SK-N-SH treated with all-trans-retinoic acid at 6 μM for 48 hours (cell line): ENCODE measurements at regions not wholly inside any gene's neighbourhood (a gene's known extent, or its start where the extent isn't known, plus 50 kb on each side); places are given as distances from the start of the nearest gene placed in this dataset.
A peak's percentile ranks its signal among the peaks of the same experiment; 100 is the strongest.
"Not testable (repeated sequence)": the region's sequence is repeated elsewhere in the genome, so short reads cannot be mapped to it uniquely, and the experiment has no call there.

Experiments
- ATAC-seq: fragments of 200-7000 bp; cut with Tn5 transposase; 3 replicates; pipeline ENCODE4 v1.9.1; 2020; ENCODE audit warnings: mild to moderate bottlenecking, moderate library complexity
- BACH2 ChIP-seq: fragments of 250-450 bp; sonication (Bioruptor Pico); IDR thresholded peaks from 2 replicates; pipeline ENCODE4 v1.9.0; 2021; ENCODE audit warnings: mild to moderate bottlenecking, borderline replicate concordance
- CSDC2 ChIP-seq: fragments of 250-450 bp; sonication (Bioruptor Pico); IDR thresholded peaks from 2 replicates; pipeline ENCODE4 v1.5.0; 2020; ENCODE audit warnings: mild to moderate bottlenecking, moderate library complexity
- ESRRG ChIP-seq: fragments of 250-450 bp; sonication (Bioruptor Pico); IDR thresholded peaks from 2 replicates; pipeline ENCODE4 v1.6.1; 2021; ENCODE audit warnings: mild to moderate bottlenecking
- GLIS3 ChIP-seq: fragments of 250-450 bp; sonication (Bioruptor Pico); IDR thresholded peaks from 2 replicates; pipeline ENCODE4 v1.5.0; 2020; ENCODE audit warnings: mild to moderate bottlenecking, moderate library complexity
- ISL1 ChIP-seq: fragments of 250-450 bp; sonication (Bioruptor Pico); IDR thresholded peaks from 2 replicates; pipeline ENCODE4 v2.1.2; 2022; ENCODE audit warnings: mild to moderate bottlenecking, moderate library complexity
- RARB ChIP-seq: fragments of 250-450 bp; sonication (Bioruptor Pico); IDR thresholded peaks from 2 replicates; pipeline ENCODE4 v1.8.0; 2021; ENCODE audit warnings: mild to moderate bottlenecking, moderate library complexity
- TCF4 ChIP-seq: fragments of 250-450 bp; sonication (Bioruptor Pico); IDR thresholded peaks from 2 replicates; pipeline ENCODE4 v1.8.0; 2021; ENCODE audit warnings: mild to moderate bottlenecking, moderate library complexity, borderline replicate concordance
- TOX ChIP-seq: fragments of 250-450 bp; sonication (Bioruptor Pico); IDR thresholded peaks from 2 replicates; pipeline ENCODE4 v1.8.0; 2021; ENCODE audit warnings: mild to moderate bottlenecking, moderate library complexity, borderline replicate concordance
- ZNF565 ChIP-seq: fragments of 450-650 bp; formaldehyde crosslinking; conservative IDR thresholded peaks from 2 replicates; pipeline ENCODE4 v1.5.0; 2020; ENCODE audit warnings: low read depth, mild to moderate bottlenecking, moderate library complexity
- ZNF70 ChIP-seq: fragments of 450-650 bp; formaldehyde crosslinking; IDR thresholded peaks from 2 replicates; pipeline ENCODE4 v1.5.0; 2020; ENCODE audit warnings: mild to moderate bottlenecking, moderate library complexity
- TF ChIP-seq, protein P1 (sequence below): fragments of 250-450 bp; sonication (Bioruptor Pico); IDR thresholded peaks from 2 replicates; pipeline ENCODE4 v1.5.0; 2020; ENCODE audit warnings: mild to moderate bottlenecking, moderate library complexity
- TF ChIP-seq, protein P2 (sequence below): fragments of 250-450 bp; sonication (Bioruptor Pico); IDR thresholded peaks from 2 replicates; pipeline ENCODE4 v1.8.0; 2021; ENCODE audit warnings: low read depth, mild to moderate bottlenecking, moderate library complexity, borderline replicate concordance
- TF ChIP-seq, protein P3 (sequence below): fragments of 250-450 bp; sonication (Bioruptor Pico); IDR thresholded peaks from 2 replicates; pipeline ENCODE4 v1.8.0; 2020; ENCODE audit warnings: mild to moderate bottlenecking, moderate library complexity, borderline replicate concordance

DNA sequence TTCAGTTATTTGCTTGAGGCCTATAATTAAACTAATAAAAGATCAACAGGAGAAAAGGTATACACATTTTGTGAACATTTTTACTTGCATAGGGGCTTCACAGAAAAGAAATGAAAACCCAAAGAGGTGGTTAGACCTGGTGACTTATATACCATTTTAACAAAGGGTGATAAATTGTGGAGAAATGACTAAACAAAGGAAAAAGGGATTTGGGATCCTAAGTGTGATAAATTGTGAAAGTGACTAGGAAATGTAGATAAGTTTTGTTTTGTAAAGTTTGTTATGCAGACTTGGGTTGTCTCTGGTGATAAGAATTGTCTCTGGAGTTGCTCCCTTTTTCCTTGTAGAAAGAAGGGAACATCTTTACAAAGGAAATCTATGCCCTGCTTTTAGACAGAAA lies 86.1 kb upstream of the ZNF608 start:
- no peak for ATAC-seq
- TF ChIP-seq ZNF565 (CRISPR knock-in tag) (no peak), GLIS3 (CRISPR knock-in tag) (no peak), ISL1 (CRISPR knock-in tag) (no peak), ESRRG (CRISPR knock-in tag) (no peak), RARB (CRISPR knock-in tag) (no peak), CSDC2 (CRISPR knock-in tag) (no peak)
- TF ChIP-seq, protein P1, sequence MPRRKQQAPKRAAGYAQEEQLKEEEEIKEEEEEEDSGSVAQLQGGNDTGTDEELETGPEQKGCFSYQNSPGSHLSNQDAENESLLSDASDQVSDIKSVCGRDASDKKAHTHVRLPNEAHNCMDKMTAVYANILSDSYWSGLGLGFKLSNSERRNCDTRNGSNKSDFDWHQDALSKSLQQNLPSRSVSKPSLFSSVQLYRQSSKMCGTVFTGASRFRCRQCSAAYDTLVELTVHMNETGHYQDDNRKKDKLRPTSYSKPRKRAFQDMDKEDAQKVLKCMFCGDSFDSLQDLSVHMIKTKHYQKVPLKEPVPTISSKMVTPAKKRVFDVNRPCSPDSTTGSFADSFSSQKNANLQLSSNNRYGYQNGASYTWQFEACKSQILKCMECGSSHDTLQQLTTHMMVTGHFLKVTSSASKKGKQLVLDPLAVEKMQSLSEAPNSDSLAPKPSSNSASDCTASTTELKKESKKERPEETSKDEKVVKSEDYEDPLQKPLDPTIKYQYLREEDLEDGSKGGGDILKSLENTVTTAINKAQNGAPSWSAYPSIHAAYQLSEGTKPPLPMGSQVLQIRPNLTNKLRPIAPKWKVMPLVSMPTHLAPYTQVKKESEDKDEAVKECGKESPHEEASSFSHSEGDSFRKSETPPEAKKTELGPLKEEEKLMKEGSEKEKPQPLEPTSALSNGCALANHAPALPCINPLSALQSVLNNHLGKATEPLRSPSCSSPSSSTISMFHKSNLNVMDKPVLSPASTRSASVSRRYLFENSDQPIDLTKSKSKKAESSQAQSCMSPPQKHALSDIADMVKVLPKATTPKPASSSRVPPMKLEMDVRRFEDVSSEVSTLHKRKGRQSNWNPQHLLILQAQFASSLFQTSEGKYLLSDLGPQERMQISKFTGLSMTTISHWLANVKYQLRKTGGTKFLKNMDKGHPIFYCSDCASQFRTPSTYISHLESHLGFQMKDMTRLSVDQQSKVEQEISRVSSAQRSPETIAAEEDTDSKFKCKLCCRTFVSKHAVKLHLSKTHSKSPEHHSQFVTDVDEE: no peak
- TF ChIP-seq, protein P2, sequence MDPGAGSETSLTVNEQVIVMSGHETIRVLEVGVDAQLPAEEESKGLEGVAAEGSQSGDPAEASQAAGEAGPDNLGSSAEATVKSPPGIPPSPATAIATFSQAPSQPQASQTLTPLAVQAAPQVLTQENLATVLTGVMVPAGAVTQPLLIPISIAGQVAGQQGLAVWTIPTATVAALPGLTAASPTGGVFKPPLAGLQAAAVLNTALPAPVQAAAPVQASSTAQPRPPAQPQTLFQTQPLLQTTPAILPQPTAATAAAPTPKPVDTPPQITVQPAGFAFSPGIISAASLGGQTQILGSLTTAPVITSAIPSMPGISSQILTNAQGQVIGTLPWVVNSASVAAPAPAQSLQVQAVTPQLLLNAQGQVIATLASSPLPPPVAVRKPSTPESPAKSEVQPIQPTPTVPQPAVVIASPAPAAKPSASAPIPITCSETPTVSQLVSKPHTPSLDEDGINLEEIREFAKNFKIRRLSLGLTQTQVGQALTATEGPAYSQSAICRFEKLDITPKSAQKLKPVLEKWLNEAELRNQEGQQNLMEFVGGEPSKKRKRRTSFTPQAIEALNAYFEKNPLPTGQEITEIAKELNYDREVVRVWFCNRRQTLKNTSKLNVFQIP (CRISPR knock-in tag): no peak
- TF ChIP-seq, protein P3, sequence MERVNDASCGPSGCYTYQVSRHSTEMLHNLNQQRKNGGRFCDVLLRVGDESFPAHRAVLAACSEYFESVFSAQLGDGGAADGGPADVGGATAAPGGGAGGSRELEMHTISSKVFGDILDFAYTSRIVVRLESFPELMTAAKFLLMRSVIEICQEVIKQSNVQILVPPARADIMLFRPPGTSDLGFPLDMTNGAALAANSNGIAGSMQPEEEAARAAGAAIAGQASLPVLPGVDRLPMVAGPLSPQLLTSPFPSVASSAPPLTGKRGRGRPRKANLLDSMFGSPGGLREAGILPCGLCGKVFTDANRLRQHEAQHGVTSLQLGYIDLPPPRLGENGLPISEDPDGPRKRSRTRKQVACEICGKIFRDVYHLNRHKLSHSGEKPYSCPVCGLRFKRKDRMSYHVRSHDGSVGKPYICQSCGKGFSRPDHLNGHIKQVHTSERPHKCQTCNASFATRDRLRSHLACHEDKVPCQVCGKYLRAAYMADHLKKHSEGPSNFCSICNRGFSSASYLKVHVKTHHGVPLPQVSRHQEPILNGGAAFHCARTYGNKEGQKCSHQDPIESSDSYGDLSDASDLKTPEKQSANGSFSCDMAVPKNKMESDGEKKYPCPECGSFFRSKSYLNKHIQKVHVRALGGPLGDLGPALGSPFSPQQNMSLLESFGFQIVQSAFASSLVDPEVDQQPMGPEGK (CRISPR knock-in tag): no peak

DNA sequence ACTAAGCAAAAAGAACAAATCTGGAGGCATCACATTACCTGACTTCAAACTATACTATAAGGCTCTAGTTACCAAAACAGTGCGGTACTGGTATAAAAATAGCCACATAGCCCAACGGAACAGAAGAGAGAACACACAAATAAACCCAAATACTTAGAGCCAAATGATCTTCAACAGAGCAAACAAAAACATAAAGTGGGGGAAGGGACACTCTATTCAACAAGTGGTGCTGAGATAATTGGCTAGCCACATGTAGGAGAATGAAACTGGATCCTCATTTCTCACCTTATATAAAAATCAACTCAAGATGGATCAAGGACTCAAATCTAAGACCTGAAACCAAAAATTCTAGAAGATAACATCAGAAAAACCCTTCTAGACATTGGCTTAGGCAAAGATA lies 89.9 kb upstream of the ZNF608 start:
- ATAC-seq: not testable (repeated sequence)

DNA sequence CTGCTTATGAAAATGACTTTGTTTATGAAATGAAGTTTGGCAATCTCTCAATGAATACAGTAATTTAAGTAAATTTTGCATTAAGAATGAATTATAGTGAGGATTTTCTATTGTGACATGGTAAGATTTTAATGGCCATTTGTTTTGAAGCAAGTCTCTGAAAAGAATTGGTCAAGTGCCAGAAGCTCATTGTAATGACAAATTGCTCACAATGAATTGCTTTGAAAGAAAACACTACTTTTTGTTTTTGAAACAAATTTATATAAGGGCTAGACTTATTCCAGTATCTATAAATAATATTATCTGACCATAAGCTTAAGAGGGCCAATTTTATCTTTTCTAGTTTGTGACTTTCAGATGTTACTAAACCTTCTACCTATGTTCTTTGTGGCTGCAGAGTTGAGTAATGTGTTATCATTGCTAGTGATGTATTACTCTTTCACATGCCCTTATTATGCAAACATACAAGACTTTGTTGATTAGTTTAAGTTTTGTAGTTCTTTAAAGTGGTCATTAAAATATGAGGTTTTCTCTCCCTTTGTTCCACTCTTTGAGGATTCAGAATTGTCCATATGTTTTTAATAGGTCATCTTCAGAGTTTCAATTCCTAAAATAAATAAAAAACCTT lies 93.0 kb upstream of the ZNF608 start:
- ATAC-seq: no peak
- peak; percentile 69 for TF ChIP-seq ISL1 (CRISPR knock-in tag)
- TF ChIP-seq TCF4 (CRISPR knock-in tag): no peak
- TF ChIP-seq TOX: no peak
- TF ChIP-seq ESRRG (CRISPR knock-in tag): no peak

DNA sequence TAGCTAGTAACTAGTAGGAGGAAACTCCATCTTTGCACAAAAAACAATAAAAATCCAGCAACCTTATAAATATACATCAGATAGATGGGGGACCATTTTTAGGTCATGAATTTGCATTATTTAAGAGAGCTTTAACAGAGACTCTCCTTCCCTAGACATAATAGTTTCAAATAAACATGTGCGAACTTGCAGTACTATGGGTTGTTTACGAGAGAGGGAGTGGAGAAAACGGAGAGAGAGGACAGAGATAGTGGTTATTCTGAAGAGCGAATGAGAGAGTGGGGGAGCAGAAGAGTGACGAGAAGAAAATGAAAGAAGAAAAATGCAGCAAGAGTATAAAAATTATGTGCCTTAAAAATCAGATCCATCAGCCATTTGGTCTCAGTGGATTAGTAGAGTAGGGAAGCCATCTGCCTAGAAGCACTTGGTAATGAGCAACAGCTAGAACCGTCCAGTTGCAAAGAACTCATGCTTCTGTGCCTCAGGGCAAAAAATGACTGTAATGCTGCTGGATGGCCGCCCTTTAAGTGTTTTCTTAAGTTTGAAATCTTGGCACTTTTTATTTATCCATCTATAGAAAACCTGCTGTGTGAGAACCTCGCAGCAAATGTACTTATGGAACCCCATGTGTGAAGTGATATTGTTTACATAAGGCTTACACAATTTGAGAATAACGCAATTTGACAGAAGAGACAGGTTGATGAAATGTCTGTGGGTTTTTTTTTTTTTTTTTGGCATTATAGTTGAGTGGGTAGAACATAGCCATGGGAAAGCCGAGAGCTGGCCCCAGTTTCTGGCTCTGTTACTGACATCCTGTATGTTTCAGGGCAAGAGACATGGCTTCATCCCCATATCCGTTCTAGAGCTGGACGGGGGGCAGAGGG lies 95.6 kb upstream of the ZNF608 start:
- TF ChIP-seq, protein P1: no peak
- TF ChIP-seq GLIS3 (CRISPR knock-in tag): no peak
- no peak for TF ChIP-seq ZNF70 (CRISPR knock-in tag)
- no peak for TF ChIP-seq BACH2 (CRISPR knock-in tag)
- TF ChIP-seq, all 23 proteins: peak for 0

More for the DNA sequence above, 95.6 kb upstream of the ZNF608 start:
- ATAC-seq: no peak
